NCI-H1436 treated with DMSO at 0.1 percent for 48 hours (cell line): ENCODE measurements at regions not wholly inside any gene's neighbourhood (a gene's known extent, or its start where the extent isn't known, plus 50 kb on each side); places are given as distances from the start of the nearest gene placed in this dataset.
"Not testable (repeated sequence)": the region's sequence is repeated elsewhere in the genome, so short reads cannot be mapped to it uniquely, and the experiment has no call there.

Experiments used
- DNase-seq: peaks from one replicate; lab custom pipeline; 2025; lab: John Stamatoyannopoulos, UW

DNA sequence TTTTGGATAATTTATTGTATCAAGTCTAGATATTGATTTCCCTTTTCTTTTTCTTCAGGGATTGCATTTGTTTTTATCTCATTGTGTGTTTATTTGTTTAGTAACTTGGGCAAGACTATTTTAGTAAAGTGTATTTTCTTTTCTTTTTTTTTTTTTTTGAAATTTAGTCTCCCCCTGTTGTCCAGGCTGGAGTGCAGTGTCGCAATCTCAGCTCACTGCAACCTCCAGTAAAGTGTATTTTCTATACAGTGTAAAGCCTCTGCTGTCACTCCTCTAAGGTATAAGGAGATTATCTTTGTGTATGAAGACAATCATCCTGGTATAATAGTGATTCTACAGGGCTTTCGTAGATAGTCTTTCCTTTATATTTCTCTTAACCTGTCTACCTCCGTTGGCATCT is 2546.0 kb downstream of the PCDH9 start:
- no peak for DNase-seq

DNA sequence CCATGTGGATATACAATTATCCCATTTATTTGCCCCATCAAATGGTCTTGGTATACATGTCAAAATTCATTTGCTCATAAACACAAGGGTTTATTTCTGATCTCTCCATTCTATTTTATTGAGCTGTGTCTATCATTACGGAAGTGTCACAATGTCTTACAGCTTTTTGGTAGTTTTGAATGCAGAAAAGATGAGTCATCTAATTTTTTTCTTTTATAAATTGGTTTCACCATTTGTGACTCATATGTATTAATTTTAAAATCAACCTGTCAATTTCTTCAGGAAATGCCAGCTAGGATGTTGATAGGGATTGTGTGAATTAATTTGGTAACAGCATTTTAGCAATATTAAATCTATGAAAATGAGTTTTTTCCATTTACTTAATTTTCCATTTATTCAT is 2549.4 kb downstream of the PCDH9 start:
- no peak for DNase-seq

DNA sequence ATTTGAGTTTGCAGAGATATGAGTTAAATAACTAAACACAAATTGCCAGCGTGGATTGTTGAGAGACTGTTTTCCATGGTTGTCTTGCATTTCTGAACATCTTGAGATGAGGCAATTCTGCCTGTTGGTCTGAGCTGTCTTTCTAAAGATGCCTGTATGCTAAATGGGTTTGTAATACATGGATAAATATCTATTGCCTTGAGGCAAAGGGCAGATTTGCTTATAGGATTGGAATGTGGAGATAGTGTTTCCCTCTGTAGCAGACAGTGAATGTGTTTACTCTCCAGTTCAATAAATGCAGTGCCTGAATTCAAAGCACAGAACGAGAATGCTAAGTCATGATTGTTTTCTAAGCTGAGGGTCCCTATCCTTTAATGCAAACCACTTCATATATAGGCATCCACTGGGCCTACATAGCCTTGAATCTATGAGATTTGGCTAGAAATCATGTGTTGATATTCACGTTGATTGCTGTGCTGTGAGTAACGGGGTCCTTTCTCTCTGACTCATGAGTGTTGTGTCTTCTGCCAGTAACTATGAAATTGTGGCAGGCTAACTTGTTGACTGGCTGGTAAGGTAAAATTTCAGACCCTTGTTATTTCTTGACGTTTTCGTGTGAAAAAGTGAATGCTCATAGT is 2554.8 kb downstream of the PCDH9 start:
- no peak for DNase-seq

DNA sequence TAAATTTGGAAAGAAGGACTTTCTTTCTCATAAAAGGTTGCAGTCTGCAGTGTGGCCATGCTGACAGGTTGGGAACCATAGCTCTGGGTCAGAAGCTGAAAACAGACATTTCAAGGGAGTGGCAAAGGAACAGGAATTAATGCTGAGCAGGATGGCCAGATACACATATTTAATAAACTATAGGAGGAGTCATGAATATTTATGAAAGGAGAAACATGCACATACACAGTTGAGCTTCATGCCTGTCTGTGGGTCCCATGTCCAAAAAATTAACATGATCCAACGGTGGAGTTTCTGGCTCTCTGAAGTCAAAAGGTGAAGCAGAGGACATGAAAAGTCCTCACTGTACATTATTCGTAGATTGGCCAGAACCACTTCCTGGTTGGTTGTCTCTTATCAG is 2556.0 kb downstream of the PCDH9 start:
- no peak for DNase-seq

DNA sequence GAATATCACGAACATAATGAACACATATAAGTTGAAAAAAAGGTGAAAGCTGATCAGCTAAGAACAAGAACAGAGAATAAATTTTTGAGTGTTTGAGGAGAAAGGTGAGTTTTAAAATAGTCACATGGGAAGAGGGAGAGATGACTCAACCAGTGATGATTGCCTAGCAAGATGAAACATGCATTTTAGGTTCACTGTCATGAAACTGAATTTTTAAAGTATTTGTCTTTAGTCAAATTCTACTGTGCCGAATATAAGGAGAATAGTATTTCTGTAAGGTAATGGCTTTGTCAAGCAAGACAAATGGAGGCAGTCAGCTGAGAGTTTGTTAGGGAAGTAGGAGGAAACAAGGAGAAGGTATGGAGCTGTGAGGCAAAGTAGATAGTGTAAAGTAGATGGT is 2557.4 kb downstream of the PCDH9 start:
- no peak for DNase-seq

DNA sequence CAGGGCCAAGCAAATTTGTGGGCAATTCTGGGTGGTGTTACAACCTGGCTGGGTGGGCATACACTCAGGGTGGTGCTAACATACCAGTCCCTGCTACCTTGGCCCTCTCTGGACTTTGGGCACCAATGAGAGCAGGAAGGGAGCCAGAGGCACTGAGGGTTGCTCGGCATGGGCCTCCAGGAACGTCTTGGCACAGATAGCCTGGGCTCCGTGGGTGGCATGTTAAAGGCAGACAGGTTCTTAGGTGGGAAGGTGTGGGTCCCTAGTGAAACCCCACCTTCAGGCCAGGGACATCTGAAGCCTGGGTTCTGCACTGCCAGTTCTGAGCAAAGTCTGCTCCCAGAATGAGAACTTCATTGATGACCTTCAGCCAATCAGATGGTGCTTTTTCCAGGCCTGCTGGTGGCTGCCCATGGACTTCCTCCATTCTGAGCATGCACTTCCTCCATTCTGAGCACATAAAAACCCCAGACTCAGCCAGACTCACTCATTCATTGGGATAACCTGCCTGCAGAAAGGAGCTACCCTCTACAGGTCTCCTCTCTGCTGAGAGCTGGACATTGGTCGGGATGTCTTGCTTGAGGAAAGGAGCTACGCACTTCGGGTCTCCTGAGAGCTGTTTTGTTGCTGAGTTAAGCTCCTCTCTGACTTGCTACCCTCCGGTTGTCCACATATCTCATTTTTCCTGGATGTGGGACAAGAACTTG is 2567.1 kb downstream of the PCDH9 start:
- no peak for DNase-seq

DNA sequence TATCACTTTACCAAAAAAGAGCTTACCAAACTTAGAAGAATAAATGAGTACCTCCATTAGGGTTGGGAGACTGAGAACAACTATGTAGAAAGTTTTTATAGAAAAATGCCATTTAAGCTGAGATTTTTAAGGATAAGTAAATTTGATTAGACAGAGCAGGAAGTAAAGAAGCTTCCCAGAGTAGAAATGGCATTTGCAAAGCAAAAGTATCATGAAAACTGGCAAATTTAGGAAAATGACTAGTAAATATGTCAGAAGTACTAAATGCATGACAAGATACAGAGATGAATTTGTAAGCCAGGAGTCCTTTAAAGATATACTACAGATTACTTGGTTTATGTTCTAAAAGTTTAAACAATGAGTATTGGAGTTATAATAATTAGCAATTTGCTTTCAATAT is 2581.8 kb downstream of the PCDH9 start:
- DNase-seq = no peak

DNA sequence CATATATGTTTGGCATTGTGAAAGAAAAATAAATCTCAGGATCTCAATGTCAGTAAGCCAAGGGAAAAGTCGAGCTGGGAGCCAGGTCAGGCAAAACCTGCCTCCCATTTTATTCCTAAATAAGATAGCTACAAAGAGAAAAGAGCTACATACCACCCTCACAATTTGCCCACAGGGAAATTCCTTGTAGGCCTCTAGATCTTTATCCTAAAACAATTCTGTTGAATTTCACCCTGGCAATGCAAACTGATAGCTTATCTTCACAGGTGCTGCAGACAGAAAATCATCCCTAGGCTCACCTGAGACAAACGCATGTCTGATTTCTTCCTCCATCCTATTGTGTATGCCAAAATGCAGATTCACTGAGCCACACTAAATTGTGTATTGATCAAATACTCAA is 2587.1 kb downstream of the PCDH9 start:
- DNase-seq = no peak

DNA sequence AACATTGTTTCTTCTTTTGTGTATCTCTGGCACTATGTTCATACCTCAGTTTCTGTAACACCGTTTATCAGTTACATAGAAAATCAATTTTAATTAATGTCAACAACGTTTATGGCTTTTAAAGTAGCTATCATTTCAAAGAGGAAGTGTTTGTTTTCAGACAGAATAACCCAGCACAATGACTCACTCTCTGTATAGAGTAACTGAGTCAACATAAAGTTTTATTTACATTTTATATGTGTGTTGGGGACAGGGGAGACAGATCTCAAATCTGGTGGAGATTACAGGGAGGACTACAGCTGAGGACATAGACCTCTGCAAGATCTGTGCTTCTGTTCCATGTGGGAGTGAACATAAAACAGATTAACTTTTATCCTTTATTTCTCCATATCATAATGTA is 2590.1 kb downstream of the PCDH9 start:
- DNase-seq = no peak

DNA sequence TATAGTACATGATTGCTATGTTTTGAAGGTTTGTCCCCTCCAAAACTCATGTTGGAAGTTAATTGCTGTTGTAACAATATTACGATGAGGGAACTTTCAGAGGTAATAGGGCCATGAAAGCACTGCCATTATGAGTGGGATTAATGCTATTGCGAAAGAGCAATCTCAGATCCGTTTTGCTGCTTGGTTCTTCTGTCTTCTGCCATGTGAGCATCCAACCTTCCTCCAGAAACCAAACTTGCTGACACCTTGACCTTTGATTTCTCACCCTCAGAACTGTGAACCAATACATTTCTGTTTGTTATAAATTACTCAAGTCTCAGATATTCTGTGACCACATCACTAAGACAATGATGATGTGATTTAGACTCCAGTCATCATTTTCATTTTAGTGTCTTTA is 2590.9 kb downstream of the PCDH9 start:
- no peak for DNase-seq

DNA sequence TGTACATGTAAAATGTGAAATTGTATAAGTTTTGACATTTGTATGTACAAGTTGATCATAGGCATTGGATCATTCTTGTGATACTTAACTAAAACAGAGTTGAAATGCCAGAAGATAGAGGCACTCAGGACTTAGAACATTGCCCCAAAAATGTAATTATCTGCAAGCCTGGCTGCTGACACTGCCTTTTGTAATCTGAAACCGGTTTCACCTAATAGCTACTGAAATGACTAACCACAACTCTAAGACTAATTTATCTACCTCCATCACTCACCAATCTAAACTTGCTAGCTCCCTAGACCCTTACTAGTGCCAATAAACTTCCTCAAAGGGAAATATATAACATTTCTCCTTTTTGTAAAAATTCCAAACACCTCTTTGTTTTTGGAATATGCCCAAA is 2596.2 kb downstream of the PCDH9 start:
- DNase-seq = no peak

DNA sequence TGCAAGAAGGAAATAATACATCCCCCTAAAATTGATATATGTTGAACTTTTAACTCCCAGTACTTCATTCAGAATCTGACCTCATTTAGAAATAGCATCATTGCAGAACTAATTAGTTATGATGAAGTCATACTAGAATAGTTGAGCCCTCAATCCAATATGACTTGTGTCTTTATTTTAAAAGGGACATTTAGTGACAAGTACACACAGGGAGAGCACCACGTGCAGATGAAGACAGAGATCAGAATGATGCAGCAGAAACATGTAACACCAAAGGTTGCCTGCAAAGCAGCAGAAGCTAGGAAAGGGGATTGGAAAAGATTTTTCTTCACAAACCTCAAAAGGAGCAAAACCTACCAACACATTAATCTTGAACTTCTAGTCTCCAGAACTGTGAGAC is 2602.5 kb downstream of the PCDH9 start:
- DNase-seq = no peak

DNA sequence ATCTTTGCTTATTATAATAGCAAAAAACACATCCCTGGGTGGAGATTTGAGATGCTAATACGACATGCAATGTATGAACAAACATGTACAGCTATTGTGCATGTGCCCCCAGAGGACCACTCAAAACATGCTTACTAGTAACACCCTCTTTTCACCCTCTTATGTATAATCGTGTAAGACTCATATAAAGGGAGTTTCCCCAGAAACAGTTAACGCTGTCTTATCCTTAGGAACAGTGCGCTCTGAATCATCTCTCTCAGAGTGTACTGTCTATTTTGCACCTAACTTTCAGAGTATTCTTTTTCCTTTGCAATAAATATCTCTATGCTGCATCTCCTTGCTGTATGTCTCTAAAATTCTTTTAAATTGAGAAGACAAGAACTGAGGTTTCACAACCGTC is 2604.0 kb downstream of the PCDH9 start:
- no peak for DNase-seq

DNA sequence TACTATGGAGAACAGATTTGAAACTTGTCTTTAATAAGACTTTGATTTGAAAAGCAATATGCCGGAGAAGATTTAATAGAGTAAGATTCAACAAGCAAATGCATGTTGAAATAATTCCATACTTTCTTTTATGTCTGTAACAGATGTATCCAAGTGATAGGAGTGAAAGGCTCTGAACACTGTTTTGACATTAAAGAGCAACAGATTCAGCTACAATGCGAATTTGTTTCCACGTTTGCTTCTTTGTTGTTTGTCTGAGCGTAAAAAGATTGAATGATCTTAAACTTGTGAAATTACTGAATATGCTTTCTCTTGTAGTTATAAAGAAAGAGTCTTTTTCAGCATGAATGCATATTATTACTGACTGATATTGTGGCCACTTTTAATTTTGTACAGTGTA is 2612.9 kb downstream of the PCDH9 start:
- no peak for DNase-seq

DNA sequence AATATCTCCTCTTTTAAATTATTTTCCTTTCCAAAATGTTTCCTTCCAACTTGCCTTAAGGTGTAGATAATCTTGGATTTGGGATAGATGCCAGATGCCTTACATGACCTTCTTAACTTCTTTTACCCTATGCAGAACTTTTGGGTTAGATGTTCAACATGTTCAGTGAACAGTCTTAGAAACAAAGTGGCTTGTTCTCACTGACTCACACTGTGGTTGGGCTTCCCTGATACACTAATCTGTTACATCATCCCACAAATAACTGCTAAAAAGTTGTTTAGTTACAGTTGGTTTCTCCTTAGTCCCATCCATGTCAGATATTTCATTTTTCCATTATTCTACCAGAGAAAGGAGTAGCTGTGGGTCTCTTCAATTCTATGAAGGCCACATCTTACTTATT is 2638.2 kb downstream of the PCDH9 start:
- DNase-seq = no peak

DNA sequence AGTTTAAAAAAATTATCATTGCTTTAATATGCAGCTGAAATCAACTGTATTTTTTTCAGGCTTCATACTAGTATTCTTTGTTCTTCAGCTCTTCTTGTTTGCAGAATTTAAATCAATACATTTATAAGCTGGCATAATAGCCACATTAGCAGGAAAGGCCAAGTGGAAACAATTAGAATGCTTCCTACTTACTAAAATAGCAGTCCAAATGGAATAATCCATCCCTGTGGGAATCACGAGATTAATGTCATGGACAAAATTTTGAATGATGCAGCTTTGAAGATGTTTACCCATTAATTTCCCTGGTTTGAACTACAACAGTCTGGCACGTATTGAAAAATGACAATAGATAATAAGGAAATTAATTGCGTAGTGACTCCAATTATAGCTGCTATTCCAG is 2650.8 kb downstream of the PCDH9 start:
- DNase-seq = no peak

DNA sequence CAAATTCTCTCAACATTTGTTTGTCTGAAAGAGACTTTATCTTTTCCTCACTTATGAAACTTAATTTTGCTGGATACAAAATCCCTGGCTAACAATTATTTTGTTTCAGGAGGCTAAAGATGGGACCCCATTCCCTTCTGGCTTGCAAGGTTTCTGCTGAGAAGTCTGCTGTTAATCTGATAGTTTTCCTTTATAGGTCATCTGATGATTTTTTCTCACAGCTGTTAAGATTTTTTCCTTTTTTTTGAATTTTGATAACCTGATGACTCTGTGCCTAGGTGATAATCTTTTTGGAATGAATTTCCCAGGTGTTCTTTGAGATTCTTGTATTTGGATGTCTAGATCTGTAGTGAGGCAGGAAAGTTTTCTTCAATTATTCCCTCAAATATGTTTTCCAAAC is 2661.4 kb downstream of the PCDH9 start:
- no peak for DNase-seq

DNA sequence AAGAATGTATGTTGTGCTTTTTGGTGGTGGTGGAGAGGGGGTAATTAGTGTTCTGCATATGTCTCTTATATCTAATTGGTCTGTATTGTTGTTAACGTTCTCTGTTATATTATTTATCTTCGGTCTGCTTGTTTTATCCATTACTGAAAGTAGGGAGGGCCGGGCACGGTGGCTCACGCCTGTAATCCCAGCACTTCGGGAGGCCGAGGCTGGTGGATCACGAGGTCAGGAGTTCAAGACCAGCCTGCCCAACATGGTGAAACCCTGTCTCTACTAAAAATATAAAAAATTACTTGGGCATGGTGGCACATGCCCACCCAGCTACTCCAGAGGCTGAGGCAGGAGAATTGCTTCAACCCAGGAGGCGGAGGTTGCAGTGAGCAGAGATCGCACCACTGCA is 2672.1 kb downstream of the PCDH9 start:
- DNase-seq = not testable (repeated sequence)

DNA sequence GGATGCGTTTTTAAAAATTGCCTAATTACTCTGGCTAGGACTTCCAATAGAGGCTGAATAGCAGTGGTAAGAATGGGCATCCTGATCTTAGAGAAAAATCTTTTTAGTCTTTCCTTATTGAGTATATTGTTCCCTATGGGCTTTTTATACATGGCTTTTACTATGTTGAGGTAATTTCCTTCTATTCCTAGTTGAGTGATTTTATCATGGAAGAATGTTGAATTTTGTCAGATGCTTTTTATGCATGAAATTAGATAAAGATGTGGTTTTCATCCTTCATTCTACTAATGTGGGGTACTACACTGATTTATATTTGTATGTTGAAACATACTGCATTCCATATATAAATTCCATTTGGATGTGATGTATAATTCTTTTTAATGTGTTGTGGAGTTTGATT is 2673.8 kb downstream of the PCDH9 start:
- no peak for DNase-seq

DNA sequence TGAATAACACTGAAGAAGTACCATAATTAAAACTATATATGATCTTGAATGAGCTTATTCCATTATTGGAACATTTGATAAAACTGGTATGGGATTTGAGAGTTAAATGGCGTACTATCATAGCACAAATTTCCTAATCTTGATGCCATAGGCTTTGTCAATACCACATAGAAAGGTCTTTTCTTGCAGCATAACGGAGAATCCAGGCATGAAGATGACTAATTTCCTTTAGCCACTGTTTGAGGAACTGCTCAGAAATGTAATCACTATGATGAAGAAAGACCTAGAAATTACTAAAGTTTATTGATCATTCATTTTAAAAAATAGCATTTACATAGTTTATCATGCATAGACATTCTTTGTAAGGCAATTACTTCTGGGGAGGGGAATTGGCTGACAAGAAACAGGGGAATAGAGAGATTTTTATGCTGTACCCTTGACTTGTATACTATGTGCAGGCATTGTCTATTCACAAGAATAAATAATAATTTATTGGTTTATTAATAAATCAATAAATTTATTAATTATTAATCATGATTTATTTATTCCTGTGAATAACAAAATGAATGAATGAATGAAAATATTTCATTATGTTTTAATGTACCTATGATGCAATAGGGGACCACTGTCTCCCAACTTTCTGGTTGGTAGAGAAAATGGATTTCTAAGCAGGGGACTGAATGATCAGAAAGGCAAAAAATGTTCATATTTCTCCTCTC is 2676.6 kb downstream of the PCDH9 start:
- no peak for DNase-seq

DNA sequence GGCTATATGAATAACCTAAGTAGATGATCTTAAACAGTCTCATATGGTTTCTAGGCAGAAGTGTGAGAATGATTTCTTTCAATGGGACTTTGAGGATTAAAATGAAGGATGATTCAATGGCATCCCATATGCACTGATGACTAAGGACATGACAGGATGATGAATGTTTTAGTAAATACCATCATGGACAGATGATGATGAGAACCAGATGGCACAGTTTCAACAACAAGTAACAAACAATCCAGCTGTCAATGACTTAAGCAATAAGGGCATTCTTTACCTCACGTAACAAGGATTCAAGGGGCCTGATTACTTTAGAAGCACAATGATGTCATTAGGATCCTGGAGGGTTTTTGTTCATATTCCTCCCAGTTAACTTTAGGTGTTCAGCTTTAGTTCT is 2678.4 kb downstream of the PCDH9 start:
- DNase-seq = no peak

DNA sequence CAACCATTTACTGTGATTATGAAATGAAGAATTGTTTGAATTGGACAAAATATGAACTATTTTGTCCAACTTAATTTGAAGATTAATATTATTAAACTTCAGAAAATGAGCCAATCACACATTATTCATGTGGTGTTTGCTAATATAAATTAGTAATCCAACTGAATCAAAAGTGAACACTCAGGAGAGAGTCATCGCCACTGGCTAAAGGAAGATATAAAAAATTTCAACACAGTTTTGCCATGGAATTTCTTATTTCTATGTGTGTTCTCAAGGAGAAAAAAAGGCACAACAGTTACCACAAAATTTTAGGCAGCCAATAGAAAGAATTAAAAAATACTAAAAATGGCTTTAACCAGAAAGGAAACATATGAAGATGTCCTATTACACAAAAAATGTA is 2683.8 kb downstream of the PCDH9 start:
- DNase-seq = no peak

DNA sequence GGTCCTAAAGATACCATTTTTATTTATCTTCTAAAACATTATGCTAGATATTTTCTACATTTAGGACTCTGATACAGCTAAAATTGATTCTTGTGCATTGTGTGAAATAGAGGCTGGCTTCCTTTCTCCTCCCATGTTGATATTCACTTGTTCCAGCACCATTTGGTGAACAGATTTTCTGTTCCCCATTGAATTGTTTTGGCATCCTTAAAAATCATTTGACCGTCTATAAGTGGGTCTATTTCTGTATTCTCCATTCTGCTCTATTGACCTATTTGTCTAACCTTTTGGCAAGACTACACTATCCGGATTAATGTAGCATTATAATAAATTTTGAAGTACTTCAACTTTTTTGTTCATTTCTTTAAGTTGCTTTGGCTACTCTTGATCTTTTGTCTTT is 2689.2 kb downstream of the PCDH9 start:
- DNase-seq = no peak

DNA sequence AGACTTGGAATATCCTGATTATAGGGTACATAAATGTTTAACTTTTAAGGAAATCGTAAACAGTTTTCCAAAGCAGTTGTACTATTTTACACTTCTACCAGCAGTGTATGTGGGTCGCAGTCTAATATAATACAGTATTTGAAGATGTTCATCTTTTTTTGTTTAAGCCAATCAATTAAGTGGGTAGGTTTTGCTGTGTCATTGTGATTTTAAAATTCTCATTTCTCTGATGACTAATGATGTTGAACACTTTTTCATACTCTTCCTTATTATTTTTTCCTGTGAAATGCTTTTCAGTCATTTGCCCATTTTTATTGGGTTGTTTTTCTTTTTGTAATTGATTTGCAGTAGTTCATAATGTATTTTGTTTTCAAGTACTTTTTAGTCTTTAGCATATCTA is 2689.7 kb downstream of the PCDH9 start:
- no peak for DNase-seq
